B cell (primary cell): ENCODE measurements at regions not wholly inside any gene's neighbourhood (a gene's known extent, or its start where the extent isn't known, plus 50 kb on each side); places are given as distances from the start of the nearest gene placed in this dataset.

Experiments
- ATAC-seq: fragments of 200-7000 bp; cut with Tn5 transposase; one replicate; pipeline ENCODE4 v1.10.0; 2021; ENCODE audit warnings: low read depth, mild to moderate bottlenecking, moderate number of reproducible peaks, moderate library complexity
- CTCF ChIA-PET: fragments of 350-600 bp; sonication (Branson Sonifier 250); formaldehyde crosslinking; loops from one replicate; lab custom pipeline; 2021; ENCODE audit warnings: antibody characterized with exemption, inconsistent platforms; lab: Charles Lee
- POLR2A ChIA-PET: fragments of 350-600 bp; sonication (Branson Sonifier 250); formaldehyde crosslinking; loops from one replicate; lab custom pipeline; 2021; ENCODE audit warnings: antibody characterized with exemption; lab: Charles Lee
- DNase-seq: peaks from one replicate; pipeline ENCODE4 v3.0.0; 2013
- H2AFZ ChIP-seq: 2 replicates; pipeline ENCODE4 v1.6.1; 2012; ENCODE audit warnings: mild to moderate bottlenecking, low read depth, low read length; ENCODE audit not compliant: insufficient read depth, poor library complexity, severe bottlenecking
- H3K27ac ChIP-seq, 2 donors: 1 replicate in 1 of 2; 2 replicates in 1 of 2; pipeline ENCODE4 v1.5.1; 2012 to 2013; ENCODE audit warnings: low read length in 2 of 2, mild to moderate bottlenecking in 2 of 2, moderate library complexity in 1 of 2
- H3K27me3 ChIP-seq, 4 experiments: fragments of 200-600 bp in 1 of 4; sonication (generic) in 1 of 4; replicated peaks in 1 of 4; 1 replicate in 2 of 4; 2 replicates in 2 of 4; pipeline versions ENCODE4 v1.6.1 to v1.7.0; 2013 to 2016; ENCODE audit warnings: low read length in 3 of 4, mild to moderate bottlenecking in 2 of 4, mixed read lengths in 1 of 4, moderate library complexity in 1 of 4; ENCODE audit not compliant: insufficient read depth in 4 of 4, control insufficient read depth in 3 of 4; ENCODE audit errors: control extremely low read depth in 1 of 4
- H3K36me3 ChIP-seq, 2 experiments: replicated peaks in 1 of 2; 1 replicate in 1 of 2; 2 replicates in 1 of 2; pipeline versions ENCODE4 v1.6.1 to v1.7.1; 2013; ENCODE audit warnings: low read length in 1 of 2; ENCODE audit not compliant: insufficient read depth in 2 of 2, control insufficient read depth in 1 of 2; ENCODE audit errors: control extremely low read depth in 1 of 2, extremely low read depth in 1 of 2
- H3K4me1 ChIP-seq, 2 donors: fragments of 200-600 bp in 1 of 2; sonication (generic) in 1 of 2; 1 replicate in 1 of 2; 2 replicates in 1 of 2; pipeline versions ENCODE4 v1.5.1 to v1.6.1; 2013 to 2017; ENCODE audit warnings: low read length in 2 of 2; ENCODE audit not compliant: control insufficient read depth in 2 of 2, insufficient read depth in 2 of 2
- H3K4me2 ChIP-seq: replicated peaks from 2 replicates; pipeline ENCODE3; 2012; ENCODE audit warnings: mild to moderate bottlenecking, low read depth, low read length; ENCODE audit not compliant: poor library complexity, severe bottlenecking
- H3K4me3 ChIP-seq, 5 experiments: fragments of 200-600 bp in 1 of 5; sonication (generic) in 1 of 5; 1 replicate in 3 of 5; 2 replicates in 2 of 5; pipeline versions ENCODE4 v1.5.1 to v1.7.0; 2011 to 2016; ENCODE audit warnings: low read length in 4 of 5, mild to moderate bottlenecking in 4 of 5, low read depth in 2 of 5, control low read depth in 1 of 5, moderate library complexity in 1 of 5; ENCODE audit not compliant: insufficient read depth in 1 of 5; ENCODE audit errors: control extremely low read depth in 1 of 5, extremely low read depth in 1 of 5
- H3K79me2 ChIP-seq: fragments of 200-600 bp; sonication (generic); one replicate; pipeline ENCODE4 v1.6.0; 2016; ENCODE audit warnings: low read length; ENCODE audit not compliant: control insufficient read depth, insufficient read depth
- H3K9ac ChIP-seq: fragments of 200-600 bp; sonication (generic); 2 replicates; pipeline ENCODE4 v1.6.1; 2017; ENCODE audit warnings: mild to moderate bottlenecking, low read length, moderate library complexity
- H3K9me3 ChIP-seq, 3 donors: one replicate each; pipeline versions ENCODE4 v1.6.1 to v1.7.1; 2013; ENCODE audit warnings: low read length in 2 of 3; ENCODE audit not compliant: control insufficient read depth in 2 of 3, insufficient read depth in 1 of 3; ENCODE audit errors: control extremely low read depth in 1 of 3
- H4K20me1 ChIP-seq: 2 replicates; pipeline ENCODE4 v1.6.0; 2012; ENCODE audit warnings: mild to moderate bottlenecking, low read length; ENCODE audit not compliant: insufficient read depth, control insufficient read depth, poor library complexity, severe bottlenecking
- H3K27ac Mint-ChIP-seq: one replicate; pipeline ENCODE4 v1.8.0; 2021; ENCODE audit warnings: mixed read lengths
- H3K27me3 Mint-ChIP-seq: one replicate; pipeline ENCODE4 v1.8.0; 2021; ENCODE audit warnings: mixed read lengths
- H3K4me1 Mint-ChIP-seq: one replicate; pipeline ENCODE4 v1.8.0; 2021; ENCODE audit warnings: mixed read lengths
- H3K4me3 Mint-ChIP-seq: one replicate; pipeline ENCODE4 v1.8.0; 2021; ENCODE audit warnings: mixed read lengths
- H3K9me3 Mint-ChIP-seq: one replicate; pipeline ENCODE4 v1.8.0; 2022; ENCODE audit warnings: mixed read lengths; ENCODE audit not compliant: insufficient read depth
- CTCF ChIP-seq: fragments of 200-600 bp; IDR thresholded peaks from one replicate; pipeline ENCODE4 v1.8.0; 2022; ENCODE audit warnings: antibody characterized with exemption, mild to moderate bottlenecking
- EZH2 ChIP-seq: IDR thresholded peaks from 2 replicates; pipeline ENCODE4 v1.6.1; 2012; ENCODE audit warnings: borderline replicate concordance, low read depth, mild to moderate bottlenecking, moderate library complexity, low read length; ENCODE audit not compliant: insufficient read depth, poor library complexity, severe bottlenecking
- WGBS: methylation state at CpG from one replicate; pipeline ENCODE4 v1.1.5; 2013; ENCODE audit warnings: missing lambda C conversion rate; ENCODE audit not compliant: insufficient coverage; 5-methylcytosine and 5-hydroxymethylcytosine counted together
- intact Hi-C: fragments of 100-400 bp; cut with micrococcal nuclease; formaldehyde crosslinking; loops from one replicate; pipeline ENCODE4 v1.10.0; 2022

GRCh38 chr18:47746615-47747014, 183.8 kb downstream of the SMAD2 start:
- no peak for DNase-seq
- intact Hi-C loops = no loop called here
- H3K4me3 ChIP-seq = no peak overlapping the region

GRCh38 chr18:47745227-47745626, 185.2 kb downstream of the SMAD2 start:
- POLR2A ChIA-PET = no interaction called here
- intact Hi-C loops = no loop called here
- Histone ChIP-seq H3K27me3 (peaks cover 0 to 13% (median 5%) of the 10 kb centered on the region in 4 experiments), H3K4me1 (peaks cover 5 to 6% of the 10 kb centered on the region in 2 donors), H3K79me2 (no peaks in the 10 kb centered on the region), H4K20me1 (no peaks in the 10 kb centered on the region), H3K27ac (no peak overlapping the region), H3K4me3 (no peak overlapping the region), H3K4me2 (no peak overlapping the region), H3K9me3 (no peaks in the 10 kb centered on the region), H2AFZ (no peak overlapping the region), H3K9ac (no peak overlapping the region), H3K36me3 (no peaks in the 10 kb centered on the region)
- WGBS = 92% methylated on average over 3 of the region's 4 CpGs
- H3K27me3 Mint-ChIP-seq = peaks cover 4% of the 10 kb centered on the region
- H3K4me3 Mint-ChIP-seq = no peak overlapping the region
- CTCF ChIA-PET = interaction anchor here (2.8 to 4.5 kb wide), 2 partner anchors 148 kb away, joined by 12 to 52 read pairs; no protein-coding TSS in a partner anchor
- no peak overlapping the region for H3K27ac Mint-ChIP-seq
- ATAC-seq (no peak), DNase-seq (no peak)
- H3K9me3 Mint-ChIP-seq = no peaks in the 10 kb centered on the region
- peaks cover 4% of the 10 kb centered on the region for H3K4me1 Mint-ChIP-seq
- no peak for TF ChIP-seq CTCF
- TF ChIP-seq EZH2 = no peak

More at GRCh38 chr18:47746615-47747014, 183.8 kb downstream of the SMAD2 start:
- Mint-ChIP-seq H3K4me3 (no peak overlapping the region), H3K4me1 (peaks cover 4% of the 10 kb centered on the region), H3K27ac (no peak overlapping the region), H3K9me3 (no peaks in the 10 kb centered on the region), H3K27me3 (peaks cover 7% of the 10 kb centered on the region)
- H3K9ac ChIP-seq = no peak overlapping the region
- peaks cover 5 to 6% of the 10 kb centered on the region in 2 donors for H3K4me1 ChIP-seq
- H3K9me3 ChIP-seq = no peaks in the 10 kb centered on the region
- H3K27me3 ChIP-seq = peaks cover 0 to 13% (median 5%) of the 10 kb centered on the region in 4 experiments
- WGBS = 91% methylated on average over 4 of the region's 4 CpGs
- no peaks in the 10 kb centered on the region for H3K36me3 ChIP-seq
- H2AFZ ChIP-seq = no peak overlapping the region
- CTCF ChIA-PET = interaction anchor here (0.8 to 4.5 kb wide), 4 partner anchors 23 to 646 kb away, joined by 3 to 52 read pairs (median 13); no protein-coding TSS in a partner anchor
- no peaks in the 10 kb centered on the region for H3K79me2 ChIP-seq
- TF ChIP-seq EZH2 = no peak
- TF ChIP-seq CTCF = no peak
- no peak for ATAC-seq
- H4K20me1 ChIP-seq = no peaks in the 10 kb centered on the region
- no peak overlapping the region for H3K4me2 ChIP-seq
- POLR2A ChIA-PET = no interaction called here
- no peak overlapping the region for H3K27ac ChIP-seq
